ACHN (cell line): ENCODE measurements at regions not wholly inside any gene's neighbourhood (a gene's known extent, or its start where the extent isn't known, plus 50 kb on each side); places are given as distances from the start of the nearest gene placed in this dataset.
"Not testable (repeated sequence)": the region's sequence is repeated elsewhere in the genome, so short reads cannot be mapped to it uniquely, and the experiment has no call there.

Source experiments
- DNase-seq: peaks from one replicate; pipeline ENCODE4 v3.0.0-alpha.2; 2015
- in situ Hi-C: cut with HindIII; loops from 2 replicates; pipeline ENCODE4 v1.10.0; 2017; ENCODE audit warnings: low sequenced_read_pairs, low pct_ligation_motif_present, low pct_unique_long_range_greater_than_20kb

- in situ Hi-C loops, DNase-seq: not testable (repeated sequence)
Observed at GRCh38 chr18:70766254-70766653, 477.4 kb downstream of the SOCS6 start.

GRCh38 chr18:70762812-70763211, 474.0 kb downstream of the SOCS6 start:
- in situ Hi-C loops: no loop called here
- no peak for DNase-seq

GRCh38 chr18:70758780-70759179, 469.9 kb downstream of the SOCS6 start:
- no peak for DNase-seq
- in situ Hi-C loops: no loop called here

GRCh38 chr18:70754486-70754885, 465.6 kb downstream of the SOCS6 start:
- no peak for DNase-seq
- in situ Hi-C loops: no loop called here

GRCh38 chr18:70732916-70733315, 444.1 kb downstream of the SOCS6 start:
- DNase-seq: no peak
- in situ Hi-C loops: no loop called here

- no peak for DNase-seq
- in situ Hi-C loops: no loop called here
Observed at GRCh38 chr18:70732188-70732587, 443.3 kb downstream of the SOCS6 start.

- in situ Hi-C loops: no loop called here
- DNase-seq: no peak
Observed at GRCh38 chr18:70720607-70721006, 431.8 kb downstream of the SOCS6 start.

GRCh38 chr18:70709720-70710119, 420.9 kb downstream of the SOCS6 start:
- no peak for DNase-seq
- in situ Hi-C loops: no loop called here

GRCh38 chr18:70709144-70709543, 420.3 kb downstream of the SOCS6 start:
- no peak for DNase-seq
- in situ Hi-C loops: no loop called here

- DNase-seq: no peak
- in situ Hi-C loops: no loop called here
Observed at GRCh38 chr18:70705831-70706416, 417.1 kb downstream of the SOCS6 start.

- in situ Hi-C loops: no loop called here
- DNase-seq: no peak
Observed at GRCh38 chr18:70700496-70700895, 411.7 kb downstream of the SOCS6 start.

GRCh38 chr18:70698574-70698973, 409.7 kb downstream of the SOCS6 start:
- in situ Hi-C loops: no loop called here
- DNase-seq: no peak

GRCh38 chr18:70693246-70693645, 404.4 kb downstream of the SOCS6 start:
- in situ Hi-C loops: no loop called here
- no peak for DNase-seq

GRCh38 chr18:70689765-70690164, 400.9 kb downstream of the SOCS6 start:
- DNase-seq, in situ Hi-C loops: not testable (repeated sequence)

GRCh38 chr18:70688286-70688685, 399.4 kb downstream of the SOCS6 start:
- DNase-seq: no peak
- in situ Hi-C loops: no loop called here

GRCh38 chr18:70684821-70685220, 396.0 kb downstream of the SOCS6 start:
- DNase-seq: no peak
- in situ Hi-C loops: no loop called here

GRCh38 chr18:70683263-70683662, 394.4 kb downstream of the SOCS6 start:
- DNase-seq: no peak
- in situ Hi-C loops: no loop called here

GRCh38 chr18:70674896-70675295, 386.1 kb downstream of the SOCS6 start:
- in situ Hi-C loops: no loop called here
- DNase-seq: no peak

GRCh38 chr18:70673831-70674230, 385.0 kb downstream of the SOCS6 start:
- no peak for DNase-seq
- in situ Hi-C loops: no loop called here

GRCh38 chr18:70672581-70672980, 383.7 kb downstream of the SOCS6 start:
- DNase-seq: no peak
- in situ Hi-C loops: no loop called here
